ELR (cell line): ENCODE measurements at regions not wholly inside any gene's neighbourhood (a gene's known extent, or its start where the extent isn't known, plus 50 kb on each side); places are given as distances from the start of the nearest gene placed in this dataset.

ENCODE experiments used
- DNase-seq: peaks from one replicate; pipeline ENCODE4 v3.0.0-alpha.2; 2015; ENCODE audit warnings: low read depth

DNA sequence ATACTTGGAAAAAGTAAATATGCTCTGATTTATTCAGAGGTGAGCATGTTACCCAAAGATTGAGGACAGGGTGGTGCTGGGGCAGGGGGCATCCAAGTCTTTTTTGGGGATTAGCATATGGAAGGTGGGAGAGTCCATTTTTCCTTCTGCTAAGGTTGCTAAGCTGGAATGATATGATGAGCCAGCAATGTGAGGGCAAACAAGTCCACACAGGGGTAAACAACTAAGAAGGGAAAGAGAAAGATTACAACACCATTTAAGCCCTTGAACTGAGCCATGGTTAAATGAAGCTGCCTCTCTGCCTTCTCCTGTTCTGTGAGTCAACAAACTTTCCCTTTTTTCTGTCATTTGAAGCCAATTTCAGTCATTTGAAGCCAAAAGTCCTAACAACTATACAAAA is 89.0 kb downstream of the RPL22L1 start:
- no peak for DNase-seq

DNA sequence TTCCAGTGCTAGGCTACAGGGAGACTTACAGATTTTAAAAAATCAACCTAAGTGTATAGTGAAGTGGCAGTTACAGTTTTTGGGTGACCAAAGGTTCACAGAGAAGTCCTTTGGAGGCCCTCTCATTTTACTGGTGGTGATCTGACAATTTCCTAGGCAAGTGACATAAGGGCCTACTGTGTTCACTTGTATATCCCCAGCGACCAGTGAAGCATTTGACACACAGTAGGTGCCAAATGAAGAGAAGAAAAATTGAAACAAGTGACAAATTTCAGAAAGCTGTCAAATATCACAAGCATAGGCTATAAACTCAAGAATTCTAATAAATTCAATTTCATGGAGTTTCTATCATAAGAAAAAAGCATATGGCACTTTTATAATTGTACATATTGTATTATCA is 89.5 kb downstream of the RPL22L1 start:
- DNase-seq: no peak

DNA sequence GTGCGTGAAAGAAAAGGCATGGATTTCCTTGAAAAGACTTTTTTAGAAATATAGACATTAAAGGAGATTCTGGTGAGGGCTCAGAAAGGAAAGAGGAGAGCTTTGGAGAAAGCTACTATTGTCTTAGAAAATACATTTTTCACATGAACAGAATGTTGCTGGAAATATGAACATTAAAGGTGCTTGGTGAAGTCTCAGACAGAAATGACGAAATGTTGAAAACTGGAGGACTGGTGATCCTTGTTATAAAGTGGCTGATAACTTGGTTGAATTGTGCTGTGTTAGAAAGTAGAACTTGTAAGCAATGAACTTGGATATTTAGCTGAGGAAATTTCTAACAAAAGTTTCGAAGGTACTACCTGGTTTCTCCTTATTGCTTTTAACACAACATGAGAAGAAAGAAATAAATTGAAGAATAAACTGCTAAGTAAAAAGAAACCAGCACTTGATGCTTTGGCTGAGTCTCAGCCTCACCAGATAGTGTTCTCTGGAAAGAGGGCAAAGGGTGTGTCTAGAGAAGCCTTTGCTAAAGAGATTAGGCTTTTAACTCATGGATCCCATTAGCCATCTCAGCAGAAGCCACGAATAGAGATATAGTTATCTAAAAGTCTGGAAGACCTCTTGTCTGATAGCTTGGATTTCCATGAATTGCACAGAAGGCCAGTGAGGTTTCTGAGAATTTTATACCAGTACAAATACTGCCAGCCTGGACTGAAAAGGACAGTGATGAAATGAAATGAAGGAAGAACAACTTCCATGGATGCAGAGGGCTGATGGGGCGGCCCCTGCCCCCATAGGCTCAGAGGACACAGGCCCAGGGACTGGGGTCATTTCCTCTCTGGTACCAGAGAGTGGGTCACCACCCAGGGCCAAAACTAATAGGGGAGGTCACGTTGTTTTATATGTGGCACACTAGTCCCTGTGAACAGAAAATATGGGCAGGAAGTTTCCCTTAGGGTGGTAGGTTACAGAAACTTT is 91.5 kb downstream of the RPL22L1 start:
- no peak for DNase-seq

DNA sequence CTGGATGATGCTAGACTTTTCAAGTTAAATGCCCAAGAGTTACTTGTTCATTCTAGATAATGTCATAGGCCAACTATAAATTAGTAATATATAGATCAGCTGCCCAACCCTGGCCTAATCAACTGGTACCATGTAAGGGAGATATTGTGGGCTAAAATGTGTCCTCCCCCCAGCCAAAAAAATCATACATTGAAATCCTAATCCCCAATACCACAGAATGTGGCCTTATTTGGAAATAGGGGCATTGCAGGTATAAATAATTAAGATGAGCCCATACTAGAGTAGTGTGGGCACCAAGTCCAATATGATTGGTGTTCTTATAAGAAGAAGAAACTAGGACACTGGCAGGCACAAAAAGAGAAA is 92.5 kb downstream of the RPL22L1 start:
- DNase-seq: no peak

DNA sequence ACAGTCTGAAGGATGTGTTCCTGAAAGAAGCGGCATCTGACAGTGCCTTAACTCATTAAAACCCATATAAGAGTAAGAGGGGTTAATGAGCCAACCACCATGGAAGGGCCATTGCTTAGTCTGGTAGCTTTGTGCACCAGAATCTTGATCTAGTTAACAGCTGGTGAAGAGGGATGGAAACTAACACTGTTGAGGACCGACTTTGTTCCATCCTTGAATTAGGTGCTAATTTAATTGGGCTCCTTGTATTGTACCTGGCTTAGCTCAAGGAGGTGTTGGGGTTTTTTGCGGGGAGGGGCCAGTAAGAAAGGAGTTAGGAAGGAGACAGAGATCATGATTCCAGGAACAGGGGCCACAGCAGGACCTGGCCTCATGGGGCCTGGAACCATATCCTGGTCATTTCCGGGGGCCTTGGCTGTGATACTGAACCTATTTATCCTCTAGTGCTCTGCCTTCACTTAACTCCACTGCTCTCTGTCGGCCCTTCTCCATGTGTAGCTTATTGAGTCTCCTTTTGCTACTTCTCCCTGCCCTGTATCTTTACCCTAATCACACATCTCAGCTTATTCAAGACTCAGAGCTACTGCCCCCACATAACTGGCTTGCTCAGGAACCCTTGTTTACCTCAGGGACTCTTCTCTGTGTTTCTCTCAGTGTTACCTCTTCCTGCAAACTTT is 93.0 kb downstream of the RPL22L1 start:
- DNase-seq: no peak

DNA sequence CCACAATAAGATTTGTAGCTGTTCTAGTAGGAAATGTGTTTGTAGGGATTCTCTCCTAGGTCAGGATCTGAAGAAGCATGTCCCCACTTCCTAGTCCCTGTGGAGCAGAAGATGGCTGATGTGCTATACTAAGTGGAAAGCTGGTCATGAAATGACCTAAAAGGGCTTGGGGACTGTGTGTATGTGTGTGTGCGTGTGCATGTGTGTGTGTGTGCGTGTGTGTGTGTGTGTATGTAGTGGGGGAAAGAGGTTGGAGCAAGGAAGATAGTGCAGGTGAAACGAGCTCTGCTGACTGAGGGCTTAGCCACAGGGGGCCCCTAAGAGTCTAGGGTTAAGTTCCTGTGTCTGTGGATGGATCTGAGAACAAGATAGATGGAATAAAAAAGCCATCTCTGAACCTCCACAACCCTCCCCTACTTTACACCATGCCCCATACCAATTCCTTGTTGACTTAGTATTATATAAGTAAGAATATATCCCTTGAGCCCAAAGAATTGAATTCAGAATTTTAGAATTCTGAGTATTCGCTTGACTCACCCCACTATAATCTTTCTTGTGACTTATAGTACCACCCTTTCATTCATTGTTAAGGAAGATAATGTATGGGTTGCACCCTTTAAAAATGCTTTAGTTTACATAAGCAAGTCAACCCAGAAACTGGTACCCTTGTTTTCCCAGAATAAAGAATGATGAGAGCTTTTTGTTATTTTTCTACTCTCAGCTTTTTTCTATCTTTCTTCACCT is 96.1 kb downstream of the RPL22L1 start:
- DNase-seq: no peak

DNA sequence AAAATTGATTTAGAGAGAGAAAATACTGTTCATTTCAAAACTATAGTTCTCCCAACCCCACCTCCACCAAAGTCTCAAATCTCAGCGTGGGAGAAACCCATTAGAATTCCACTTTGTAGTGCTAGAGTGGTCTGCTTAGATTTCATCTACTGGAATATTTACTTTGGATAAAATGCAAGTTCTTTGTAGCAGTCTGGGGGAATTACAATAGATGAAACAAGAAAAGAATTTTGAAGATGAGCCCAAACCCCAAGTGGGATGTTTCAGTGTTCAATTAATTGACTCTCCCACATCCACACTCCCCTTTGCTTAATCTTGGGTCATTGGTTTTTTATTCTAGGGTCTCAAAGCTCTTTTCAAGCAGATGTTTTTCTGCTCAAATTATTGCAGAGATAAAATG is 97.8 kb downstream of the RPL22L1 start:
- DNase-seq: no peak

DNA sequence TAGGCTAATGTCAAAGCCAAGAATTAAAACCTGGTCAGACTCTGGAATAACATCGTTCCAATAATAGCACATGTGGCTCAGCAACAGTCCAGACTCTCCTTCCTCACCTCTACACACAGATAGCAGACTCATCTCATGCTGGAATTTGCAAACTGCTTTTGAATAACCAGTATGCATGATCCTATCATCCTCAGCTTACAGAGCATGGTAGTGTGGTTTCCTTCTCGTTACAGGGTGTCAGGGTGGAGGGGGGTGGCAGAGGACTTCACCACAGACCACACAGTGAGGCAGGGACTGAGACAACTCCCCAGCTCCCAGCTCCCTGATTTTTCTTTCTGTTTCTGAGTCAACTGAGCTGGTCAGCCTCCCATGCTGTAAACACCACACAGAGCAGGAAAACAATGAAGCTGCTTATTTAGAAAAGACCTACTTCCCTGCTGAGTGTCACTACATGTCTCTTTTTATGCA is 101.6 kb downstream of the RPL22L1 start:
- DNase-seq: peak; percentile 63

DNA sequence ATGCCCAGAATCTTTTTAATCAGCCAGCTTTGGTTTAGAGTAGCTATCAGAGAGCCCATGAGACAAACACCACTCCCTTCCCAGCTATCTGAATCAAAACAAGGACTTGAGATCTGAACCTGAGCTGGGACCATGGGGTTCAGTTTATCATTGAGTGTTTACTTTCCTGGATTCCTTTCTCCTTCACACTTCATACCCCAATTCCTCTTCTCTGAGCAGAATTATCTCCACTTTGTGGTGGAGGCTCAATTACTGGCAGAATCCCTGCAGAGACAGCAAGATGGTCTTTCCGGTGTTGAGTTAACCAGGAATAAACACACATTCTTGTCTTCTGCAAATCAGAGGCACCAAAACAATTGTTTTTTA is 102.4 kb downstream of the RPL22L1 start:
- DNase-seq: no peak

DNA sequence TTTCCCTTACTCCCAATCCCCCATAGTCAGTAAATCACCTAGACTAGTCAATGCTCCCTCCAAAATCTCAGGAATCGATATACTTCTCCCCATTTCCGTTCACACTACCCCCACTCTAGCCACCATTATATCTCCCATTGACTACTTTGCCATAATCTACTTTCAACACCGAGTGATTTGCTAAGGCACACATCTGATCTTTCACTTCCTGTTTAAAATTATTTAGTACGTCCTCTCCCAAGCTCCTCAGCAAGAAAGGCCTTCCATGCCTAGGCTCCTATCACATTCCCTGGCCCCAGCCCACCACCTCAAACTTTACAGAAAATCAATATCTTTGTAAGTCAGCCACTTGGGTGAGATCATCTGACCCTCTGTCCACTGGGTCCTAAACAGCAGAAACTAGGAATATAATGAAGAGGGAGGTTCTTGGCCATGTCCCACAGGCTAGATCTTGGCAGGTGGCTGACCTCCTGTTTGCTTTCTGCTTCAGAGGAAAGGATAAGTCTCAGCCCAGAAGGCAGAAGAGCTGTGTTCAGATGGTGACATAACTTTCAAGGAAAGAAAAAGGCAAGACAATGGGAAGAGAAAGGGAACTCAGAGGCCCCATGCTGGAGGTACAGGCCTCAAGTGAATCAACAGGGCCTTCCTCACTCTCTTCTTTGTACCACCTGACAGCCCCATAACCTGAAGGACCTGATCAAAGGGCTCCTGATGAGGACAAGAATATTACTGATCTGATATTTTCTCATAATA is 103.0 kb downstream of the RPL22L1 start:
- no peak for DNase-seq

DNA sequence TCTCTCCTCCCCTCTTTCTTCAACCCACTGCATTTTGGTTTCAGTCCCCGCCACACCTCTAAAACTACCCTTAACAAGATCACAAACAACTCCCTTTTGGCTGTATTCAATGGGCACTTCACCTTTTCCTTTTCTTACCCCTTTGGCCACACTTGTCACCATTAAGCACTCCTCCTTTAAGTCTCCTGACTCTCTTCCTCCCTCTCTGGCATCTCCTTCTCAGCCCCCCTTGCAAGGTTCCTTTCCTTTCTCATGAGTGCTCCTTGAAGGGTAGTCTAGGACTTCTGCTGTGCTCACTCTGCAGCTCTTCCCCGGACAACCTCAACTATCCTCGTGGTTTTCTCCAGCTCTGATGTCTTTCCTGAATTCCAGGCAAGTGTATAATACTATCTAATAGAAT is 103.7 kb downstream of the RPL22L1 start:
- DNase-seq: no peak

DNA sequence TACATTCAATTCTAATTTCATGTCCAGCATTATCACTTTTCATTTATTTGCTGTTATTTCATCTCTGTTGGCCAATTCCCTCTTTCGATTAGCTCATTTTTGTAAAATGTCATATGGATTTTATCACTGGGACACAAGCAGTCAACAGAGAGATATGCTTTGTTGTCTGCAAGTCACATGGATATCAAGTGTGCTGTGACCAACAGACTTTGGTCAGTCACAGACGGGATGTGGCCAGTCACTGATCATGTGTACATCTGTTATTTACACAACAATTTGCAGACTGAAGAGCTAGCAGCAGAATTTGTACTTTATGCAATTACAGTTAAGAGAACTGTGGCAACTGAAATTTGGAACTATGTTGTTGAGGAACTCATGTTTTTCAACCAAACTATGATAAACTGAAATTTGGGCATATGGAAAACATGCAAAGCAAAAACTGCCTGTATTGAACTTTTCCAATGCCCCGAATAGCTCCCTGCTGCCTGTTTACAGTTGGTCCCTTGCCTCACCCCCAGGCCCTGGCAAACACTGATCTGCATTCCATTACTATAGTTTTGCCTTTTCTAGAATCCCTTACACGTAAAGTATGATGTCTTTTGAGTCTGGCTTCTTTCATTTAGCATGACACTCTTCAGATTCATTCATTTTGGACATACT is 104.4 kb downstream of the RPL22L1 start:
- DNase-seq: no peak

DNA sequence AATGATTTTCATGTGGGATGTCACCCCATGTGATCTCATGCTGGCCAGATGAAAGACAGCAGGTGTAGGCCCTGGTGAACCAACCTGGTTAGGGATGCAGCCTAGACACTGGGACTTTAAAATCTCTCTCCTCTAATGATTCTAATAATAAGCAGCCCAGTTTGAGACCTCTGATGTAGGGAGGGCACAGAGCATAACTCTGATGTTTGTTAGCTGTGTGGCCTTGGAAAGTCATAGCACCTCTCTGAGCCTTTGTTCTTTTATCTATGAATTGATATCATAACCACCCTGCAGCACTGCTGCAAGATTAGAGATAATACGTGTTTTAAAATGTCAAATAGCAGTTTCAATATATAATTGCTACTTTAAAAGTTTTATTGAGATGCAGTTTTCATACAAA is 106.0 kb downstream of the RPL22L1 start:
- DNase-seq: no peak

DNA sequence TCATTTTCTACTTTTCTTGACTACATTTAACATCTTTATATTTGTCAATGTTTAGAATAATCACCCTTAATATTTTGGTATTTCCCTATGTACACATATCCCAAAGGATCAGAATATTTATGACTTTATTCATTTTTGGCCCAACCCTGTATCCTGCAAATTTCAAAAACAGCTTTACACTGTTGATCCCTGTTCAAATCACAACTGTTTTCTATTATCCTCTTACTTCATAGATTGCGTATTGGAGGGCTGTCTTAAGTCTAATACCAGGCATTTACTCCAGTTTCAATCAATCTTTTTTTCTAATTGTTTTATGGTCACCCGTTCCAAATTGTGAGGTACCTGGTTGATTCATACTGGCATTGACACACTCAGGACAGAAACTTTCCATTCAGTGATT is 107.9 kb downstream of the RPL22L1 start:
- DNase-seq: no peak

DNA sequence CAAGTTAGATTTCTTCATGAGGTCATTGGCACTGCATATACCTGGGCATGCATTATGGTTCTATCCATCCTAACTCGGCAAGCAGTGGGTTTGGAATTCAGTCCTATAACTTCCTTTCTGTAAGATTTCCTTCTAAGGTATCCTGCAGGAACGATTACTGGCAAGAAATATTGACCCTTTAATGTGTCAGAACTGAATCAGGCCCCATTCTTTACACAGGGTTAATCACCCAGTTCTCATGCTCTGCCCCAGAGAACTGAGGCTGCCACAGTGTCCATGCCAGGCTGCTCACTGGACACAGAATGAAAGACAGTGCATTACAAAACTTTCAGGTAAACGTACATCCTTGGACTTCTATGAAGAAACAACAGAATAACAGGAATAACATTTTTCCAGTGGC is 108.9 kb downstream of the RPL22L1 start:
- peak; percentile 40 for DNase-seq

DNA sequence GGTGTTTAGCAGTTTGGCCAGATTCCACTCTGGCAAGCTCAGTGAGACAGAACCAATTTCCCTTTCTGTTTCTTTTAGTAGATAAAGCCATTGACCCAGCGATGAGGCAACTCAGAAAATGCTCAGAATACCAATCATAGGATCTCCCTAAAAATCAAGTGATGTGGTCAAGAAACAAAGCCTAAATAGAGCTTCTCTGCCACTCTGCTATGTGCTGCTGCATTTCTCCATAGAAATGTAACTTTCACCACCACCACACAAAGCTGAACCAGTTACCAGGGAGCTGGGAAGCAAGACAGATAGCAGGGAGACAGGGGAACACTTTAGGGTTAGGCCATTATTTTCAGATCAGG is 109.8 kb downstream of the RPL22L1 start:
- no peak for DNase-seq

DNA sequence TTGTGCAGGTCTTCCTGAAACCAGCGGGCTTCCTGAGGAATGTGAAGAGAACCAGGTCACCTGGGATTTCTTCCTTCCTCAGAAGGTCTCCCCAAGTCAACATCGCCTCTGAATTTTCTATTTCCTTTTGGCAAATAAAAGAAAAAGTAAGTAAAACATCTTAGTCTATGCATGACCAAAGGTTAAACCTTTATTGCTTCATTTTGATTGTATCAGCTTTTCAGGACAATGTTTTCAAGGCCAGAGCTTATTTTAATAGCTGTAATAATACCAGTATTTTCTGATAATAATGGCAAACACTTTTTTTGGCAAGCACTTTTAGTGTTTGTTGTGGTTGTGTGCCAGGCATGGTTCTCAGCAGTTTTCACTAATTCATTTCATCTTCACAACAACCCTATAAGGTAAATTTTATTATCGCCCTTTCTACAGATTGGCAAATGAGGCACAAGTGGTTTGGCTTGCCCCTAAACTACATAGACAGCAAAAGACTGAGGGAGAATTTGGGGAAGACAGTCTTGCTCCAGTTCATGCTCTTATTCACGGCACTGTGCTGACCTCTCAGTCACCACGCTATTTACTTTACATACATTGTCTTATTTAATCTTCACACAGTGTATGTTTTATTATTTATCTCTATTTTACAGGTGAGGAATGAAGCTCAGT is 110.4 kb downstream of the RPL22L1 start:
- no peak for DNase-seq

DNA sequence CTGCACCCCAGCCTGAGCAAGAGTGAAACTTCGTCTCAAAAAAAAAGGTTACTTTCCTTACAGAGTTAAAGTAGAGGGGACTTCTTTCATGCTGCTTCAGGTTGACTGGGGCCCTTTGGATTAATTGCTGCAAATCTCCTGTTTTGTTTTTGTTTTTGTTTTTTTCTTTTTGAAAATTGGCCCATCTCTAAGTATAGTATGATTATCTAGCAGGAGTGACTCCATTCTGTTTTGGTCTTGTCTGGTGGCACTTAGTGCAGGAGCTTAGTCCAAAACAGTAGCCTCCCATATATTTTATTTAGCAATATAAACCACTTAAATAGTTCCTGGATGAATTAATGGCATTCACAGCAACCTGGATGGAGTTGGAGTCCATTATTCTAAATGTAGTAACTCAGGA is 113.0 kb downstream of the RPL22L1 start:
- DNase-seq: no peak

DNA sequence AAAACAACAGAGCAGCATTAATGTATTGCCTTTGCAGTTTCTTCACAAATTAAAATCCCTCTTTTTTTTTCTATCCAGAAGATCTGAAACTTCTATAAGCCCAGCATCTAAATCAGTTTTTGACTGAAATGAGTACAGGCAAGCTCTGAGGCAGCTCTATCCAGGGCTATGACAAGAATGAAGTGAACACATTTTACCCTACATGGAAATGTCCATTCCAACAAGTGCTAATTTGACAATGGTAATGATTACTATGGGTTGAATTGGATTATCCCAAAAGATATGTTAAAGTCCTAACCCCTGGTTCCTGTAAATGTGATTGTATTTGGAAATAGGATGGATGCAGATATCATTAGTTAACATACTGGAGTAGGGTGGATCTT is 115.7 kb downstream of the RPL22L1 start:
- no peak for DNase-seq

DNA sequence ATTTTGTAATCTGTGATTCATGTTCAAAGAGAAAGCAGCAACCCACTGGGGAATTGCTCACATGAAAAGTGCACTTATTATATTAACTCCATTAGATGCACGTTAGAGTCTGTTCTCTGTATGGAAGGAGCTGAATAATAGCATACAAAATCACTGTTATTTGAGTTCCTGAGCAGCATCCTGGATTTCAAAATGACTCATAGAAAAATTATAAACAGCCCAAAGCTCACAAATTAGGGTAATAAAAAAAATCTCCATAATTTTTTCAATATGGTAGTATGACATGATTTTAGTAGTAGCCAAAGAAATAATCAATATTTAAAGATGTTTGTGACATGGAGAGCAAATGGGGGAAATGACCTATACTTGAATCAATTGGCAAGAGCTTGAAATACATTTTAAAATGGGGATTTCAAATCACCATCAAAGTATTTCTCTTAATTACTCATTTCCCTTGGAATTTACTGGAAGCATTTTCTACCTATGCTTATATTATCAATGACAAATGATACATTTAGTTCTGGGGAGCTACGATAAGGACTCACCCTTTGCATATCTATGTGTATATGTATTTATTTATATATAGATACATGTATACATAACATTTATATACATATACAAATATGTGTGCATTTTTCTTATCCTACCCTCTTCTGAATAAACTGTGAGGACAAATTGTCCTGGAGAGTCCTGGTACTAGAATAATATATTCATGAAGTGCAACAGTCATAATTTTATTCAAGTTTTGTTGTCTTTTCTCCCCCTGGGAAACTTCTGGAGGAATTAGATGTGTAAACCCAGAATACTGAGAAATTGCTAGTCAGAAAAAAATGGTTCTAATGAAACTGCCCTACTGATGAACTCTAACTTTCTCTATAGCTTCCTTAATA is 116.3 kb downstream of the RPL22L1 start:
- DNase-seq: peak; percentile 92
